DMS 273 (cell line): ENCODE measurements at regions not wholly inside any gene's neighbourhood (a gene's known extent, or its start where the extent isn't known, plus 50 kb on each side); places are given as distances from the start of the nearest gene placed in this dataset.
"Not testable (repeated sequence)": the region's sequence is repeated elsewhere in the genome, so short reads cannot be mapped to it uniquely, and the experiment has no call there.

Experiments used
- DNase-seq: peaks from one replicate; lab custom pipeline; 2025; ENCODE audit not compliant: unreplicated experiment; lab: John Stamatoyannopoulos, UW

- DNase-seq: no peak
Measured at GRCh38 chr2:8611246-8611645, 70.6 kb upstream of the ID2 start.

- no peak for DNase-seq
Measured at GRCh38 chr2:8611700-8612099, 70.2 kb upstream of the ID2 start.

- no peak for DNase-seq
Measured at GRCh38 chr2:8612734-8613179, 69.1 kb upstream of the ID2 start.

GRCh38 chr2:8613207-8613999 is 68.5 kb upstream of the ID2 start:
- not testable (repeated sequence) for DNase-seq

- DNase-seq: no peak
Measured at GRCh38 chr2:8614646-8615045, 67.2 kb upstream of the ID2 start.

- no peak for DNase-seq
Measured at GRCh38 chr2:8615252-8615575, 66.6 kb upstream of the ID2 start.

- no peak for DNase-seq
Measured at GRCh38 chr2:8615576-8616281, 66.1 kb upstream of the ID2 start.

GRCh38 chr2:8617048-8617447 is 64.8 kb upstream of the ID2 start:
- DNase-seq: no peak

GRCh38 chr2:8617590-8617989 is 64.3 kb upstream of the ID2 start:
- DNase-seq: no peak

GRCh38 chr2:8619071-8619470 is 62.8 kb upstream of the ID2 start:
- no peak for DNase-seq

- no peak for DNase-seq
Measured at GRCh38 chr2:8620611-8621382, 61.1 kb upstream of the ID2 start.

- DNase-seq: no peak
Measured at GRCh38 chr2:8622199-8622911, 59.5 kb upstream of the ID2 start.

- DNase-seq: no peak
Measured at GRCh38 chr2:8622924-8623465, 58.9 kb upstream of the ID2 start.

GRCh38 chr2:8623576-8623957 is 58.3 kb upstream of the ID2 start:
- no peak for DNase-seq

GRCh38 chr2:8623958-8624591 is 57.8 kb upstream of the ID2 start:
- no peak for DNase-seq

- DNase-seq: no peak
Measured at GRCh38 chr2:8624855-8625398, 56.9 kb upstream of the ID2 start.

GRCh38 chr2:8625399-8626300 is 56.2 kb upstream of the ID2 start:
- no peak for DNase-seq

- DNase-seq: no peak
Measured at GRCh38 chr2:8626572-8626971, 55.3 kb upstream of the ID2 start.

- no peak for DNase-seq
Measured at GRCh38 chr2:8627019-8627691, 54.7 kb upstream of the ID2 start.
